ENCODE measurements at regions not wholly inside any gene's neighbourhood (a gene's known extent, or its start where the extent isn't known, plus 50 kb on each side); places are given as distances from the start of the nearest gene placed in this dataset.

- H3K9me1 ChIP-seq (ENCODE audit: control insufficient read depth, extremely low read depth, insufficient read depth, low read length): no peaks in the 10 kb centered on the region
- H3K4me3 ChIP-seq (ENCODE audit: control insufficient read depth in 2 of 3, extremely low read depth in 1 of 3, insufficient read depth in 2 of 3, low read depth in 1 of 3, low read length in 3 of 3): no peak overlapping the region
Measured at GRCh38 chr5:105940181-105940580, 1730.6 kb downstream of the EFNA5 start.

DNA sequence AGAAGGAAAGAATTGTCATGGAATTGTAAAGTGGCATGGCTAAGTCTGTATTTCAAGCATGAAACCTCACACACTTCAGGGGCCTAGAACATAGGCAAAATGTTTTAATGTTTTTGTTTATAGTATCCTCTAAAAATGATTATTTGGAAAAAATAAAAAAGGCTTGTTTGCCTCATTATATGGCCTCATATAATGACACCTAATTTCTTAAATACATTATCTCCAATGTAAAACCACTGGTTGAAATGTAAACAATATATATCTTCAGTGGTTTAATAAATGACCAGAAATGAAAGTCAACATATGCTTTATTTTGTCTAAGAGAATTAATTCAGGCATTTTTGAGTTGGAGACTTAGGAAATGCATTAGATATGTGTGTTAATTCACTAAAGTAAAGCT lies 1736.6 kb downstream of the EFNA5 start:
- H4K20me1 ChIP-seq (ENCODE audit: control insufficient read depth, extremely low read depth, insufficient read depth, low read length): no peaks in the 10 kb centered on the region
- FAIRE-seq: no peak
- H3K9me3 ChIP-seq (ENCODE audit: control insufficient read depth, low read depth, low read length): no peaks in the 10 kb centered on the region

More at GRCh38 chr5:105940181-105940580, 1730.6 kb downstream of the EFNA5 start:
- no peak for TF ChIP-seq CTCF (optimal IDR thresholded peaks at IDR 0.05 in 1 of 3, IDR thresholded peaks at IDR 0.05 in 1 of 3, conservative IDR thresholded peaks at IDR 0.05 in 1 of 3; ENCODE audit: extremely low read depth in 1 of 3, insufficient read depth in 2 of 3, low read length in 3 of 3)
- no peak for TF ChIP-seq EZH2 (IDR thresholded peaks at IDR 0.05; ENCODE audit: low read length)
- no peaks in the 10 kb centered on the region for H3K9me3 ChIP-seq (ENCODE audit: control insufficient read depth, low read depth, low read length)
- H3K36me3 ChIP-seq (ENCODE audit: control insufficient read depth in 2 of 2, extremely low read depth in 1 of 2, insufficient read depth in 2 of 2, low read length in 2 of 2): no peaks in the 10 kb centered on the region
- no peaks in the 10 kb centered on the region for H3K79me2 ChIP-seq (ENCODE audit: control insufficient read depth, insufficient read depth, low read length)
- dilution Hi-C loops (cut with MboI; ENCODE audit: extremely low pct_ligation_motif_present, low sequenced_read_pairs): no loop called here
- no peak overlapping the region for H3K9ac ChIP-seq (ENCODE audit: control insufficient read depth, extremely low read depth, insufficient read depth, low read length)
- H4K20me1 ChIP-seq (ENCODE audit: control insufficient read depth, extremely low read depth, insufficient read depth, low read length): no peaks in the 10 kb centered on the region
- H2AFZ ChIP-seq (ENCODE audit: control insufficient read depth, low read length): no peak overlapping the region
- FAIRE-seq (no peak), DNase-seq (ENCODE audit: low read depth, low spot score) (no peak)
- H3K4me1 ChIP-seq (ENCODE audit: control insufficient read depth, extremely low read depth, insufficient read depth, low read length): no peaks in the 10 kb centered on the region
- no peak overlapping the region for H3K27ac ChIP-seq (ENCODE audit: control insufficient read depth, insufficient read depth, low read length)
- H3K4me2 ChIP-seq (ENCODE audit: control insufficient read depth, extremely low read depth, insufficient read depth, low read depth, low read length): no peak overlapping the region
- H3K27me3 ChIP-seq (ENCODE audit: control insufficient read depth, extremely low read depth, insufficient read depth, low read length): no peaks in the 10 kb centered on the region

More for the DNA sequence above, 1736.6 kb downstream of the EFNA5 start:
- H3K27ac ChIP-seq (ENCODE audit: control insufficient read depth, insufficient read depth, low read length): no peak overlapping the region
- DNase-seq (ENCODE audit: low read depth, low spot score): no peak
- dilution Hi-C loops (cut with MboI; ENCODE audit: extremely low pct_ligation_motif_present, low sequenced_read_pairs): no loop called here
- TF ChIP-seq EZH2 (IDR thresholded peaks at IDR 0.05; ENCODE audit: low read length) (no peak), CTCF (optimal IDR thresholded peaks at IDR 0.05 in 1 of 3, IDR thresholded peaks at IDR 0.05 in 1 of 3, conservative IDR thresholded peaks at IDR 0.05 in 1 of 3; ENCODE audit: extremely low read depth in 1 of 3, insufficient read depth in 2 of 3, low read length in 3 of 3) (no peak)
- no peaks in the 10 kb centered on the region for H3K79me2 ChIP-seq (ENCODE audit: control insufficient read depth, insufficient read depth, low read length)
- H2AFZ ChIP-seq (ENCODE audit: control insufficient read depth, low read length): no peak overlapping the region
- no peaks in the 10 kb centered on the region for H3K9me1 ChIP-seq (ENCODE audit: control insufficient read depth, extremely low read depth, insufficient read depth, low read length)
- no peaks in the 10 kb centered on the region for H3K27me3 ChIP-seq (ENCODE audit: control insufficient read depth, extremely low read depth, insufficient read depth, low read length)
- no peak overlapping the region for H3K4me2 ChIP-seq (ENCODE audit: control insufficient read depth, extremely low read depth, insufficient read depth, low read depth, low read length)
- no peaks in the 10 kb centered on the region for H3K4me1 ChIP-seq (ENCODE audit: control insufficient read depth, extremely low read depth, insufficient read depth, low read length)
- H3K36me3 ChIP-seq (ENCODE audit: control insufficient read depth in 2 of 2, extremely low read depth in 1 of 2, insufficient read depth in 2 of 2, low read length in 2 of 2): no peaks in the 10 kb centered on the region
- no peak overlapping the region for H3K4me3 ChIP-seq (ENCODE audit: control insufficient read depth in 2 of 3, extremely low read depth in 1 of 3, insufficient read depth in 2 of 3, low read depth in 1 of 3, low read length in 3 of 3)
- no peak overlapping the region for H3K9ac ChIP-seq (ENCODE audit: control insufficient read depth, extremely low read depth, insufficient read depth, low read length)
